Mesenchymal stem cell (in vitro differentiated cells and primary cell): ENCODE measurements at regions not wholly inside any gene's neighbourhood (a gene's known extent, or its start where the extent isn't known, plus 50 kb on each side); places are given as distances from the start of the nearest gene placed in this dataset.

Experiments
- DNase-seq: peaks from one replicate; pipeline ENCODE4 v3.0.0-alpha.2; 2013
- H2AFZ ChIP-seq: one replicate; pipeline ENCODE4 v1.6.1; 2013; ENCODE audit warnings: low read depth, mild to moderate bottlenecking, control low read depth, inconsistent platforms, low read length, moderate library complexity
- H2AK5ac ChIP-seq: 2 replicates; pipeline ENCODE4 v1.6.1; 2013; ENCODE audit warnings: low read length, moderate library complexity, mild to moderate bottlenecking, inconsistent platforms; ENCODE audit not compliant: severe bottlenecking
- H2BK120ac ChIP-seq: one replicate; pipeline ENCODE4 v1.6.1; 2013; ENCODE audit warnings: low read depth, mild to moderate bottlenecking, inconsistent platforms, low read length, moderate library complexity
- H2BK12ac ChIP-seq, 2 experiments: one replicate each; pipeline ENCODE4 v1.6.1; 2013; ENCODE audit warnings: inconsistent platforms in 2 of 2, low read length in 2 of 2, mild to moderate bottlenecking in 2 of 2, moderate library complexity in 2 of 2, control low read depth in 1 of 2
- H2BK15ac ChIP-seq: one replicate; pipeline ENCODE4 v1.6.1; 2013; ENCODE audit warnings: mild to moderate bottlenecking, low read depth, inconsistent platforms; ENCODE audit not compliant: poor library complexity, severe bottlenecking
- H2BK5ac ChIP-seq: 2 replicates; pipeline ENCODE4 v1.6.1; 2013; ENCODE audit warnings: low read depth, mild to moderate bottlenecking, low read length, control low read depth, inconsistent platforms; ENCODE audit not compliant: poor library complexity, severe bottlenecking
- H3K14ac ChIP-seq, 2 experiments: one replicate each; pipeline ENCODE4 v1.6.1; 2013; ENCODE audit warnings: inconsistent platforms in 2 of 2, low read length in 2 of 2, control low read depth in 1 of 2, mild to moderate bottlenecking in 1 of 2, moderate library complexity in 1 of 2
- H3K18ac ChIP-seq, 2 experiments: one replicate each; pipeline ENCODE4 v1.6.1; 2013; ENCODE audit warnings: inconsistent platforms in 2 of 2, low read length in 2 of 2, control low read depth in 1 of 2, low read depth in 1 of 2, mild to moderate bottlenecking in 1 of 2
- H3K23ac ChIP-seq, 2 experiments: one replicate each; pipeline ENCODE4 v1.6.1; 2013; ENCODE audit warnings: inconsistent platforms in 2 of 2, low read length in 2 of 2, mild to moderate bottlenecking in 2 of 2, moderate library complexity in 2 of 2, control low read depth in 1 of 2
- H3K27ac ChIP-seq: 2 replicates; pipeline ENCODE4 v1.5.1; 2013; ENCODE audit warnings: mild to moderate bottlenecking, moderate library complexity, low read length, control low read depth, inconsistent platforms; ENCODE audit not compliant: poor library complexity, severe bottlenecking
- H3K27me3 ChIP-seq, 2 experiments: 2 replicates each; pipeline versions ENCODE4 v1.6.1 to v1.7.0; 2013; ENCODE audit warnings: low read length in 2 of 2, mild to moderate bottlenecking in 2 of 2, moderate library complexity in 2 of 2, control low read depth in 1 of 2, inconsistent platforms in 1 of 2; ENCODE audit not compliant: control insufficient read depth in 1 of 2, insufficient read depth in 1 of 2
- H3K36me3 ChIP-seq, 2 experiments: 2 replicates each; pipeline versions ENCODE4 v1.6.1 to v1.7.0; 2013; ENCODE audit warnings: low read length in 2 of 2, control low read depth in 1 of 2, inconsistent platforms in 1 of 2, low read depth in 1 of 2, mild to moderate bottlenecking in 1 of 2; ENCODE audit not compliant: insufficient read depth in 2 of 2, control insufficient read depth in 1 of 2
- H3K4ac ChIP-seq, 2 experiments: one replicate each; pipeline ENCODE4 v1.6.1; 2013; ENCODE audit warnings: inconsistent platforms in 2 of 2, low read length in 2 of 2, mild to moderate bottlenecking in 2 of 2, moderate library complexity in 2 of 2, control low read depth in 1 of 2, low read depth in 1 of 2
- H3K4me1 ChIP-seq: 2 replicates; pipeline ENCODE4 v1.6.1; 2013; ENCODE audit warnings: low read depth, low read length, control low read depth; ENCODE audit not compliant: control insufficient read depth, insufficient read depth
- H3K4me2 ChIP-seq: 2 replicates; pipeline ENCODE4 v1.6.1; 2013; ENCODE audit warnings: low read length, mild to moderate bottlenecking, inconsistent platforms; ENCODE audit not compliant: poor library complexity, severe bottlenecking
- H3K4me3 ChIP-seq, 2 experiments: 2 replicates each; pipeline versions ENCODE4 v1.5.1 to v1.7.0; 2013; ENCODE audit warnings: low read length in 2 of 2, mild to moderate bottlenecking in 2 of 2, control low read depth in 1 of 2, low read depth in 1 of 2; ENCODE audit not compliant: insufficient read depth in 1 of 2
- H3K79me1 ChIP-seq: replicated peaks from 2 replicates; pipeline ENCODE4 v1.6.1; 2013; ENCODE audit warnings: mild to moderate bottlenecking, control low read depth, low read length, inconsistent platforms; ENCODE audit not compliant: poor library complexity, severe bottlenecking
- H3K9ac ChIP-seq: 2 replicates; pipeline ENCODE4 v1.7.0; 2013; ENCODE audit warnings: mild to moderate bottlenecking, low read length, moderate library complexity
- H3K9me3 ChIP-seq: 2 replicates; pipeline ENCODE4 v1.7.0; 2013; ENCODE audit warnings: mild to moderate bottlenecking, low read length; ENCODE audit not compliant: control insufficient read depth
- H4K8ac ChIP-seq: one replicate; pipeline ENCODE4 v1.6.1; 2013; ENCODE audit warnings: inconsistent platforms, mild to moderate bottlenecking, low read length, moderate library complexity
- H4K91ac ChIP-seq: one replicate; pipeline ENCODE4 v1.6.1; 2013; ENCODE audit warnings: mild to moderate bottlenecking, low read length, inconsistent platforms
- WGBS: methylation state at CpG from one replicate; pipeline ENCODE4 v1.1.7; 2013; ENCODE audit warnings: mixed read lengths; 5-methylcytosine and 5-hydroxymethylcytosine counted together

- Histone ChIP-seq H4K8ac (no peak overlapping the region), H3K79me1 (no peaks in the 10 kb centered on the region), H2BK15ac (no peak overlapping the region), H3K27me3 (no peaks in the 10 kb centered on the region), H3K4me3 (no peak overlapping the region), H3K14ac (no peak overlapping the region), H3K27ac (no peak overlapping the region), H3K18ac (no peak overlapping the region), H2BK120ac (no peak overlapping the region), H3K9ac (no peak overlapping the region), H2BK12ac (no peak overlapping the region), H2BK5ac (no peak overlapping the region), H2AFZ (no peak overlapping the region), H2AK5ac (no peak overlapping the region), H3K23ac (no peak overlapping the region), H3K4me2 (no peak overlapping the region), H3K9me3 (no peaks in the 10 kb centered on the region), H3K4me1 (no peaks in the 10 kb centered on the region), H3K36me3 (no peaks in the 10 kb centered on the region), H4K91ac (no peak overlapping the region), H3K4ac (no peak overlapping the region)
- WGBS = 86% methylated on average over 4 of the region's 5 CpGs
- DNase-seq = no peak
These were observed 656.2 kb downstream of the RAB28 start for GRCh38 chr4:12827966-12828365.

- Histone ChIP-seq H2AK5ac (no peak overlapping the region), H3K14ac (no peak overlapping the region), H3K36me3 (no peaks in the 10 kb centered on the region), H2BK120ac (no peak overlapping the region), H2BK15ac (no peak overlapping the region), H3K79me1 (no peaks in the 10 kb centered on the region), H3K4me3 (no peak overlapping the region), H3K9me3 (peaks cover 2% of the 10 kb centered on the region), H3K4me2 (no peak overlapping the region), H3K23ac (no peak overlapping the region), H4K8ac (no peak overlapping the region), H3K27ac (no peak overlapping the region), H2BK12ac (no peak overlapping the region), H3K9ac (no peak overlapping the region), H3K18ac (no peak overlapping the region), H2BK5ac (no peak overlapping the region), H2AFZ (no peak overlapping the region), H4K91ac (no peak overlapping the region), H3K4ac (no peak overlapping the region), H3K4me1 (no peaks in the 10 kb centered on the region), H3K27me3 (no peaks in the 10 kb centered on the region)
- DNase-seq = peak; percentile 96
- 28% methylated on average over 4 of the region's 4 CpGs for WGBS
These were observed 692.6 kb downstream of the RAB28 start for GRCh38 chr4:12791536-12791935.

- H3K23ac ChIP-seq = no peak overlapping the region
- H2BK15ac ChIP-seq = no peak overlapping the region
- H3K9ac ChIP-seq = no peak overlapping the region
- H2AFZ ChIP-seq = no peak overlapping the region
- H3K14ac ChIP-seq = no peak overlapping the region
- H2BK12ac ChIP-seq = no peak overlapping the region
- no peak overlapping the region for H2BK120ac ChIP-seq
- no peaks in the 10 kb centered on the region for H3K27me3 ChIP-seq
- 92% methylated on average over 1 of the region's 1 CpG for WGBS
- no peak overlapping the region for H3K4me3 ChIP-seq
- no peak overlapping the region for H4K8ac ChIP-seq
- H3K4ac ChIP-seq = no peak overlapping the region
- DNase-seq = no peak
- no peak overlapping the region for H3K27ac ChIP-seq
- H3K4me1 ChIP-seq = no peaks in the 10 kb centered on the region
- no peak overlapping the region for H3K18ac ChIP-seq
- H3K36me3 ChIP-seq = no peaks in the 10 kb centered on the region
- peaks cover 3% of the 10 kb centered on the region for H3K9me3 ChIP-seq
- H4K91ac ChIP-seq = no peak overlapping the region
- no peak overlapping the region for H2AK5ac ChIP-seq
- no peak overlapping the region for H2BK5ac ChIP-seq
- H3K4me2 ChIP-seq = no peak overlapping the region
- no peaks in the 10 kb centered on the region for H3K79me1 ChIP-seq
These were observed 696.9 kb downstream of the RAB28 start for GRCh38 chr4:12787261-12787660.

- H3K9me3 ChIP-seq = peaks cover 3% of the 10 kb centered on the region
- no peak overlapping the region for H3K4me2 ChIP-seq
- H2AK5ac ChIP-seq = no peak overlapping the region
- no peak overlapping the region for H2BK15ac ChIP-seq
- H3K18ac ChIP-seq = no peak overlapping the region
- no peak overlapping the region for H3K23ac ChIP-seq
- DNase-seq = no peak
- no peaks in the 10 kb centered on the region for H3K79me1 ChIP-seq
- H3K27ac ChIP-seq = no peak overlapping the region
- no peak overlapping the region for H4K8ac ChIP-seq
- no peak overlapping the region for H3K14ac ChIP-seq
- H3K36me3 ChIP-seq = no peaks in the 10 kb centered on the region
- no peak overlapping the region for H4K91ac ChIP-seq
- no peak overlapping the region for H2BK120ac ChIP-seq
- H3K9ac ChIP-seq = no peak overlapping the region
- no peak overlapping the region for H3K4me3 ChIP-seq
- H2BK5ac ChIP-seq = no peak overlapping the region
- no peaks in the 10 kb centered on the region for H3K27me3 ChIP-seq
- 84% methylated on average over 4 of the region's 4 CpGs for WGBS
- H2AFZ ChIP-seq = no peak overlapping the region
- no peak overlapping the region for H3K4ac ChIP-seq
- H2BK12ac ChIP-seq = no peak overlapping the region
- H3K4me1 ChIP-seq = no peaks in the 10 kb centered on the region
These were observed 705.4 kb downstream of the RAB28 start for GRCh38 chr4:12778706-12779105.
